GM12878 (cell line): ENCODE measurements at regions not wholly inside any gene's neighbourhood (a gene's known extent, or its start where the extent isn't known, plus 50 kb on each side); places are given as distances from the start of the nearest gene placed in this dataset.
A peak's percentile ranks its signal among the peaks of the same experiment; 100 is the strongest.

Source experiments
- ATAC-seq: fragments of 200-7000 bp; cut with Tn5 transposase; 3 replicates; pipeline ENCODE4 v1.9.1; 2020; ENCODE audit warnings: mild to moderate bottlenecking, moderate library complexity
- BruUV-seq: library from RNA; stranded (reverse); fragments of 400-500 nt; replicated peaks from 2 replicates; lab custom pipeline; 2021; lab: Mats Ljungman, UMichigan
- CTCF ChIA-PET: fragments of 300-600 bp; sonication (Branson Sonifier 250); formaldehyde crosslinking; extraction: SDS; loops from one replicate; lab custom pipeline; 2021; ENCODE audit warnings: inconsistent platforms; lab: Yijun Ruan, JAX
- POLR2A ChIA-PET: fragments of 350-600 bp; formaldehyde crosslinking; extraction: SDS; loops from one replicate; lab custom pipeline; 2021; ENCODE audit warnings: inconsistent platforms; lab: Charles Lee
- RAD21 ChIA-PET: fragments of 300-600 bp; sonication (Branson Sonifier 250); formaldehyde crosslinking; loops from one replicate; lab custom pipeline; 2023; ENCODE audit warnings: antibody characterized with exemption; ENCODE audit not compliant: unreplicated experiment; lab: Charles Lee
- SMC1A ChIA-PET: fragments of 300-600 bp; sonication (Branson Sonifier 250); formaldehyde crosslinking; loops from one replicate; lab custom pipeline; 2023; ENCODE audit not compliant: unreplicated experiment, uncharacterized antibody; lab: Charles Lee
- DNase-seq: peaks from one replicate; pipeline ENCODE4 v3.0.0-alpha.2; 2011; ENCODE audit warnings: low read depth, low spot score
- FAIRE-seq: peaks from 3 replicates; lab custom pipeline; 2011; peaks lifted over from hg19 to GRCh38; lab: Jason Lieb, UNC
- H2AFZ ChIP-seq: 2 replicates; pipeline ENCODE4 v1.6.0; 2011; ENCODE audit warnings: low read depth, low read length, control low read depth; ENCODE audit not compliant: control insufficient read depth
- H3K27ac ChIP-seq: 2 replicates; pipeline ENCODE4 v1.5.1; 2011; ENCODE audit warnings: control low read depth; ENCODE audit not compliant: control insufficient read depth, insufficient read depth
- H3K27me3 ChIP-seq, 2 experiments: replicated peaks in 1 of 2; 2 replicates each; pipeline versions ENCODE4 v1.6.0 to v1.6.1; 2011; ENCODE audit warnings: low read length in 1 of 2; ENCODE audit not compliant: control insufficient read depth in 2 of 2, insufficient read depth in 2 of 2
- H3K36me3 ChIP-seq, 2 experiments: 2 replicates each; pipeline ENCODE4 v1.5.1; 2011; ENCODE audit warnings: low read length in 1 of 2; ENCODE audit not compliant: control insufficient read depth in 2 of 2, insufficient read depth in 2 of 2
- H3K4me1 ChIP-seq: 2 replicates; pipeline ENCODE4 v1.6.1; 2011; ENCODE audit warnings: mild to moderate bottlenecking, low read length, moderate library complexity, mixed read lengths; ENCODE audit not compliant: control insufficient read depth, insufficient read depth
- H3K4me2 ChIP-seq: 2 replicates; pipeline ENCODE4 v1.6.0; 2011; ENCODE audit warnings: control low read depth; ENCODE audit not compliant: control insufficient read depth, insufficient read depth
- H3K4me3 ChIP-seq: fragments of 200-600 bp; sonication (generic); 2 replicates; pipeline ENCODE4 v1.5.1; 2016
- H3K79me2 ChIP-seq: 2 replicates; pipeline ENCODE4 v1.6.0; 2011; ENCODE audit warnings: low read length; ENCODE audit not compliant: control insufficient read depth, insufficient read depth
- H3K9ac ChIP-seq: 2 replicates; pipeline ENCODE4 v1.8.0; 2011; ENCODE audit warnings: low read length, control low read depth, mixed read lengths; ENCODE audit not compliant: control insufficient read depth, insufficient read depth
- H3K9me3 ChIP-seq: replicated peaks from 3 replicates; pipeline ENCODE4 v1.5.1; 2011; ENCODE audit warnings: mild to moderate bottlenecking, low read length; ENCODE audit not compliant: control insufficient read depth, insufficient read depth
- H4K20me1 ChIP-seq: 2 replicates; pipeline ENCODE4 v1.6.0; 2011; ENCODE audit not compliant: control insufficient read depth, insufficient read depth
- CREM ChIP-seq: IDR thresholded peaks from 2 replicates; pipeline ENCODE4 v1.6.1; 2014; ENCODE audit warnings: antibody characterized with exemption, low read depth
- HDAC2 ChIP-seq: fragments of 200-600 bp; sonication (generic); IDR thresholded peaks from 2 replicates; pipeline ENCODE4 v1.6.1; 2017
- KDM1A ChIP-seq: fragments of 200-600 bp; sonication (generic); IDR thresholded peaks from 2 replicates; pipeline ENCODE4 v1.6.1; 2016; ENCODE audit warnings: borderline replicate concordance
- MYC ChIP-seq: IDR thresholded peaks from 2 replicates; pipeline ENCODE4 v1.6.1; 2011; ENCODE audit warnings: mild to moderate bottlenecking, low read length, moderate library complexity, inconsistent platforms; ENCODE audit not compliant: insufficient read depth, insufficient replicate concordance, insufficient read length, severe bottlenecking
- NFYB ChIP-seq: IDR thresholded peaks from 2 replicates; pipeline ENCODE4 v1.6.1; 2011; ENCODE audit warnings: low read depth, mild to moderate bottlenecking, low read length, improper control_type of control experiment, moderate library complexity; ENCODE audit not compliant: insufficient read depth
- RBBP5 ChIP-seq: fragments of 200-600 bp; sonication (generic); conservative IDR thresholded peaks from 2 replicates; pipeline ENCODE4 v1.6.1; 2016
- RELA ChIP-seq: fragments of 450-650 bp; IDR thresholded peaks from 2 replicates; pipeline ENCODE4 v1.8.0; 2014; ENCODE audit warnings: borderline replicate concordance; ENCODE audit not compliant: partially characterized antibody
- SIN3A ChIP-seq: IDR thresholded peaks from 2 replicates; pipeline ENCODE4 v1.6.1; 2012; ENCODE audit warnings: low read depth, low read length, improper control_type of control experiment
- SMC3 ChIP-seq: IDR thresholded peaks from 2 replicates; pipeline ENCODE4 v1.6.1; 2011; ENCODE audit warnings: low read length, improper control_type of control experiment, borderline replicate concordance
- ZNF207 ChIP-seq: fragments of 450-650 bp; IDR thresholded peaks from 2 replicates; pipeline ENCODE4 v1.6.1; 2014; ENCODE audit warnings: antibody characterized with exemption, mild to moderate bottlenecking, borderline replicate concordance
- WGBS: methylation state at CpG from one replicate; pipeline ENCODE4 v1.1.6; 2016; ENCODE audit warnings: low lambda C conversion rate; ENCODE audit not compliant: insufficient replicate concordance, insufficient coverage; ENCODE audit errors: missing lambda C conversion rate; 5-methylcytosine and 5-hydroxymethylcytosine counted together
- in situ Hi-C: fragments of 300-500 bp; cut with MboI; formaldehyde crosslinking; loops from 9 replicates; pipeline ENCODE4 v1.14.3; 2018; ENCODE audit warnings: mixed read lengths
- intact Hi-C: fragments of 100-400 bp; cut with micrococcal nuclease; formaldehyde crosslinking; loops from one replicate; pipeline ENCODE4 v1.14.2; 2022; ENCODE audit not compliant: unreplicated experiment
- TF ChIP-seq, protein P1 (sequence below): fragments of 450-650 bp; IDR thresholded peaks from 2 replicates; pipeline ENCODE4 v1.6.1; 2016; ENCODE audit warnings: mild to moderate bottlenecking, moderate library complexity, borderline replicate concordance
- TF ChIP-seq, protein P2 (sequence below): IDR thresholded peaks from 2 replicates; pipeline ENCODE4 v1.6.1; 2012; ENCODE audit warnings: improper control_type of control experiment, low read depth, low read length; ENCODE audit not compliant: insufficient replicate concordance

DNA sequence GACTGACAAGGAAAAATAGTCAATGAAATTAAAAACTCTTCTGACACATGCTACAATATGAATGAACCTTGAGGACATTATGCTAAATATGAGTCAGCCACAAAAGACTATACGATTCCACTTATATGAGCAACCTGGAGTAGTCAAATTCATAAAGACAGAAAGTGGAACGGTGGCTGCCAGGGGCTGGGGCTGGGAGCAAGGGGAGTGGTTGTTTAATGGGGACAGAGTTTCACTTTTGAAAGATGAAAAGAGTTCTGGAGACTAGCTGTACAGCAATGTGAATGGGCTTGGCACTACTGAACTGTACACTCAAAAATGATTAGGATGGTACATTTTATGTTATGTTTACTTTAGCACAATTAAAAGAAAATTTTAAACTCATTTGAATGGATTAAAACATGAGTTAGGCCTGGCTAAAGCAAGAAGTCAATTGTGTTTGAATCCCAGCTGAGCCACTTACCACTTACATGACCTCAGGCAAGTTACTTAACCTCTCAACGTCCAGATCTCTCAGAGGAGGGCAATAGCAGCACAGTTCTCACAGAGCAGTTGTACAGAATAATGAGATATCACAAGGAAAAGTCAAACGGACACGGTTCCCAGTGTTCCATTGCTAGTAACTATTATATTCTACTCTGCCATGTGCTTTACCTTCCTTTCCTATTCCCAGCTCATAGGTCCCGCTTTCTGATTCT is 102.5 kb downstream of the SPTSSA start:
- in situ Hi-C loops (no loop called here), intact Hi-C loops (no loop called here)
- Histone ChIP-seq H3K36me3 (no peaks in the 10 kb centered on the region), H3K4me2 (no peak overlapping the region), H3K4me1 (no peaks in the 10 kb centered on the region), H3K4me3 (no peak overlapping the region), H3K27me3 (no peaks in the 10 kb centered on the region), H3K9me3 (no peaks in the 10 kb centered on the region), H3K27ac (no peak overlapping the region), H3K9ac (no peak overlapping the region), H3K79me2 (no peaks in the 10 kb centered on the region), H4K20me1 (no peaks in the 10 kb centered on the region), H2AFZ (no peak overlapping the region)
- POLR2A ChIA-PET = no interaction called here
- BruUV-seq = no TSS peak
- CTCF ChIA-PET = interaction anchor here (1.5 kb wide), 1 partner anchor 15 kb away, joined by 3 read pairs; no protein-coding TSS in a partner anchor
- TF ChIP-seq RBBP5 (no peak), MYC (no peak), KDM1A (no peak), RELA (no peak), ZNF207 (no peak), SIN3A (no peak), SMC3 (no peak), CREM (no peak), NFYB (no peak), HDAC2 (no peak)
- TF ChIP-seq, protein P1, sequence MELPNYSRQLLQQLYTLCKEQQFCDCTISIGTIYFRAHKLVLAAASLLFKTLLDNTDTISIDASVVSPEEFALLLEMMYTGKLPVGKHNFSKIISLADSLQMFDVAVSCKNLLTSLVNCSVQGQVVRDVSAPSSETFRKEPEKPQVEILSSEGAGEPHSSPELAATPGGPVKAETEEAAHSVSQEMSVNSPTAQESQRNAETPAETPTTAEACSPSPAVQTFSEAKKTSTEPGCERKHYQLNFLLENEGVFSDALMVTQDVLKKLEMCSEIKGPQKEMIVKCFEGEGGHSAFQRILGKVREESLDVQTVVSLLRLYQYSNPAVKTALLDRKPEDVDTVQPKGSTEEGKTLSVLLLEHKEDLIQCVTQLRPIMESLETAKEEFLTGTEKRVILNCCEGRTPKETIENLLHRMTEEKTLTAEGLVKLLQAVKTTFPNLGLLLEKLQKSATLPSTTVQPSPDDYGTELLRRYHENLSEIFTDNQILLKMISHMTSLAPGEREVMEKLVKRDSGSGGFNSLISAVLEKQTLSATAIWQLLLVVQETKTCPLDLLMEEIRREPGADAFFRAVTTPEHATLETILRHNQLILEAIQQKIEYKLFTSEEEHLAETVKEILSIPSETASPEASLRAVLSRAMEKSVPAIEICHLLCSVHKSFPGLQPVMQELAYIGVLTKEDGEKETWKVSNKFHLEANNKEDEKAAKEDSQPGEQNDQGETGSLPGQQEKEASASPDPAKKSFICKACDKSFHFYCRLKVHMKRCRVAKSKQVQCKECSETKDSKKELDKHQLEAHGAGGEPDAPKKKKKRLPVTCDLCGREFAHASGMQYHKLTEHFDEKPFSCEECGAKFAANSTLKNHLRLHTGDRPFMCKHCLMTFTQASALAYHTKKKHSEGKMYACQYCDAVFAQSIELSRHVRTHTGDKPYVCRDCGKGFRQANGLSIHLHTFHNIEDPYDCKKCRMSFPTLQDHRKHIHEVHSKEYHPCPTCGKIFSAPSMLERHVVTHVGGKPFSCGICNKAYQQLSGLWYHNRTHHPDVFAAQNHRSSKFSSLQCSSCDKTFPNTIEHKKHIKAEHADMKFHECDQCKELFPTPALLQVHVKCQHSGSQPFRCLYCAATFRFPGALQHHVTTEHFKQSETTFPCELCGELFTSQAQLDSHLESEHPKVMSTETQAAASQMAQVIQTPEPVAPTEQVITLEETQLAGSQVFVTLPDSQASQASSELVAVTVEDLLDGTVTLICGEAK = no peak
- TF ChIP-seq, protein P2, sequence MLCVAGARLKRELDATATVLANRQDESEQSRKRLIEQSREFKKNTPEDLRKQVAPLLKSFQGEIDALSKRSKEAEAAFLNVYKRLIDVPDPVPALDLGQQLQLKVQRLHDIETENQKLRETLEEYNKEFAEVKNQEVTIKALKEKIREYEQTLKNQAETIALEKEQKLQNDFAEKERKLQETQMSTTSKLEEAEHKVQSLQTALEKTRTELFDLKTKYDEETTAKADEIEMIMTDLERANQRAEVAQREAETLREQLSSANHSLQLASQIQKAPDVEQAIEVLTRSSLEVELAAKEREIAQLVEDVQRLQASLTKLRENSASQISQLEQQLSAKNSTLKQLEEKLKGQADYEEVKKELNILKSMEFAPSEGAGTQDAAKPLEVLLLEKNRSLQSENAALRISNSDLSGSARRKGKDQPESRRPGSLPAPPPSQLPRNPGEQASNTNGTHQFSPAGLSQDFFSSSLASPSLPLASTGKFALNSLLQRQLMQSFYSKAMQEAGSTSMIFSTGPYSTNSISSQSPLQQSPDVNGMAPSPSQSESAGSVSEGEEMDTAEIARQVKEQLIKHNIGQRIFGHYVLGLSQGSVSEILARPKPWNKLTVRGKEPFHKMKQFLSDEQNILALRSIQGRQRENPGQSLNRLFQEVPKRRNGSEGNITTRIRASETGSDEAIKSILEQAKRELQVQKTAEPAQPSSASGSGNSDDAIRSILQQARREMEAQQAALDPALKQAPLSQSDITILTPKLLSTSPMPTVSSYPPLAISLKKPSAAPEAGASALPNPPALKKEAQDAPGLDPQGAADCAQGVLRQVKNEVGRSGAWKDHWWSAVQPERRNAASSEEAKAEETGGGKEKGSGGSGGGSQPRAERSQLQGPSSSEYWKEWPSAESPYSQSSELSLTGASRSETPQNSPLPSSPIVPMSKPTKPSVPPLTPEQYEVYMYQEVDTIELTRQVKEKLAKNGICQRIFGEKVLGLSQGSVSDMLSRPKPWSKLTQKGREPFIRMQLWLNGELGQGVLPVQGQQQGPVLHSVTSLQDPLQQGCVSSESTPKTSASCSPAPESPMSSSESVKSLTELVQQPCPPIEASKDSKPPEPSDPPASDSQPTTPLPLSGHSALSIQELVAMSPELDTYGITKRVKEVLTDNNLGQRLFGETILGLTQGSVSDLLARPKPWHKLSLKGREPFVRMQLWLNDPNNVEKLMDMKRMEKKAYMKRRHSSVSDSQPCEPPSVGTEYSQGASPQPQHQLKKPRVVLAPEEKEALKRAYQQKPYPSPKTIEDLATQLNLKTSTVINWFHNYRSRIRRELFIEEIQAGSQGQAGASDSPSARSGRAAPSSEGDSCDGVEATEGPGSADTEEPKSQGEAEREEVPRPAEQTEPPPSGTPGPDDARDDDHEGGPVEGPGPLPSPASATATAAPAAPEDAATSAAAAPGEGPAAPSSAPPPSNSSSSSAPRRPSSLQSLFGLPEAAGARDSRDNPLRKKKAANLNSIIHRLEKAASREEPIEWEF = no peak
- WGBS = 33% methylated on average over 6 of the region's 6 CpGs
- SMC1A ChIA-PET = interaction anchor here (0.7 to 1.2 kb wide), 2 partner anchors 15 to 27 kb away, joined by 3 read pairs; no protein-coding TSS in a partner anchor
- FAIRE-seq (no peak), ATAC-seq (peak; percentile 55), DNase-seq (no peak)
- RAD21 ChIA-PET = interaction anchor here (1.4 kb wide), 1 partner anchor 27 kb away, joined by 3 read pairs; no protein-coding TSS in a partner anchor
